ENCODE measurements at regions not wholly inside any gene's neighbourhood (a gene's known extent, or its start where the extent isn't known, plus 50 kb on each side); places are given as distances from the start of the nearest gene placed in this dataset.

DNA sequence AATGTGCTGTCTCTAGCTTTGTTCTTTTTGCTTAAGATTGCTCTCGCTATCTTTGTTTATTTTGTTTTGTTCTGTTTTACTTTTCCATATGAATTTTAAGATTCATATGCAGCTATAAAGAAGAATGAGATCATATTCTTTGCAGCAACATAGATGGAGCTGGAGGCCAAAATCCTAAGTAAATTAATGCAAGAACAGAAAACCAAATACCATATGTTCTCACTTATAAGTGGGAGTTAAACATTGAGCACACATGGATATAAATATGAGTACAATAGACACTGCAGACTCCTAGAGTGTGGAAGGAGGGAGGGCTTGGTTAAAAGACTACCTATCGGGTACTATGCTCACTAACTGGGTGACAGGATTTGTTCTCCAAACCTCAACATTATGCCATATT lies 237.8 kb downstream of the TRAM1L1 start:
- 67 to 69% methylated on average over 2 of the region's 2 CpGs for WGBS, 2 donors
- TF ChIP-seq POLR2A (IDR thresholded peaks at IDR 0.05), result no peak
- TF ChIP-seq, protein P1, sequence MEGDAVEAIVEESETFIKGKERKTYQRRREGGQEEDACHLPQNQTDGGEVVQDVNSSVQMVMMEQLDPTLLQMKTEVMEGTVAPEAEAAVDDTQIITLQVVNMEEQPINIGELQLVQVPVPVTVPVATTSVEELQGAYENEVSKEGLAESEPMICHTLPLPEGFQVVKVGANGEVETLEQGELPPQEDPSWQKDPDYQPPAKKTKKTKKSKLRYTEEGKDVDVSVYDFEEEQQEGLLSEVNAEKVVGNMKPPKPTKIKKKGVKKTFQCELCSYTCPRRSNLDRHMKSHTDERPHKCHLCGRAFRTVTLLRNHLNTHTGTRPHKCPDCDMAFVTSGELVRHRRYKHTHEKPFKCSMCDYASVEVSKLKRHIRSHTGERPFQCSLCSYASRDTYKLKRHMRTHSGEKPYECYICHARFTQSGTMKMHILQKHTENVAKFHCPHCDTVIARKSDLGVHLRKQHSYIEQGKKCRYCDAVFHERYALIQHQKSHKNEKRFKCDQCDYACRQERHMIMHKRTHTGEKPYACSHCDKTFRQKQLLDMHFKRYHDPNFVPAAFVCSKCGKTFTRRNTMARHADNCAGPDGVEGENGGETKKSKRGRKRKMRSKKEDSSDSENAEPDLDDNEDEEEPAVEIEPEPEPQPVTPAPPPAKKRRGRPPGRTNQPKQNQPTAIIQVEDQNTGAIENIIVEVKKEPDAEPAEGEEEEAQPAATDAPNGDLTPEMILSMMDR (IDR thresholded peaks at IDR 0.05), result no peak
- DNase-seq (no peak), ATAC-seq (no peak)
- no peaks in the 10 kb centered on the region for H3K36me3 ChIP-seq (replicated peaks in 1 of 2; ENCODE audit: insufficient read depth in 1 of 2, low read depth in 2 of 2)
- H3K9me3 ChIP-seq, result no peaks in the 10 kb centered on the region
- no peak overlapping the region for H3K4me3 ChIP-seq
- H3K4me1 ChIP-seq, result no peaks in the 10 kb centered on the region
- H3K27me3 ChIP-seq, result no peaks in the 10 kb centered on the region
- H3K27ac ChIP-seq, result no peak overlapping the region
- intact Hi-C loops (cut with DNase I), result no loop called here

DNA sequence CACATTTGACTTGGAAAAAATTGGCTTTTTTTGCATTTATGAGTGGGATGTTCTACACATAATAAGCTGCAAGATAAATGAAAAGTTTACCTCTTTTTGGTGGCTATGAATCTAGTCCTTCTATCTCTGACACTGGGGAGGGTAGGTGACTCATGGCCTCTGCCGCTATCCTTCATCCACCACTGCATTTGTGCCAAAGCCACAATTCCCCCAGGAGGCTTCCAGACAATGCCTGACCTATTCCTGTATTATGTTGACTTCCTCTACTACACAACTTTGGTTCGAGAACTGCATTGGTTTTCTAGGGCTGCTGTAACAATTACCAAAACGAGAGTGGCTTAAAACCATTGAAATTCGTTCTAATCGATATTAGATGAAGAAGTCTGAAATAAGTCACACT lies 245.6 kb downstream of the TRAM1L1 start:
- Histone ChIP-seq H3K27ac (no peak overlapping the region), H3K4me3 (no peak overlapping the region), H3K9me3 (no peaks in the 10 kb centered on the region), H3K4me1 (no peaks in the 10 kb centered on the region), H3K27me3 (no peaks in the 10 kb centered on the region), H3K36me3 (replicated peaks in 1 of 2; ENCODE audit: insufficient read depth in 1 of 2, low read depth in 2 of 2) (no peaks in the 10 kb centered on the region)
- no peak for DNase-seq
- 51 to 69% methylated on average over 5 of the region's 5 CpGs for WGBS, 2 donors
- ATAC-seq, result no peak
- TF ChIP-seq, protein P1 (IDR thresholded peaks at IDR 0.05), result no peak
- no peak for TF ChIP-seq POLR2A (IDR thresholded peaks at IDR 0.05)
- intact Hi-C loops (cut with DNase I), result no loop called here

DNA sequence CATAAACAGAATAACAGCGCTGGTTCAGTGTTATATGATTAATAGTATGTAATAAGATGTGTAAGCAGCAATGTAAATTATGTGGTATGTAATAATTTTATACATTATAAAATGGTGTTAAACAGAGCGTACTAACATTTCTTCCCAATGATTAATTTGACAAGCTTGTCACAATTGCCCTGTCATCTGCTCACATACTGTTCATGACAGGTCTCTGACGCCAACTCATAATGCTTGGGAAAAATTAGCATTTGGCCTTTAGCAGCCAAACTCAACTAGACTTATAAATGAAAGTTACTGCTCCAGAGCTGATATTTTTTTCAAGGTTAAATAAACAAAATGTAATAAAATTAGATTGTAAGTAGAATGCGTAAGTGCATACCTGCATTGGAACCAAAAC lies 246.8 kb downstream of the TRAM1L1 start:
- ATAC-seq, result no peak
- no peak for DNase-seq
- intact Hi-C loops (cut with DNase I), result no loop called here
- Histone ChIP-seq H3K36me3 (replicated peaks in 1 of 2; ENCODE audit: insufficient read depth in 1 of 2, low read depth in 2 of 2) (no peaks in the 10 kb centered on the region), H3K27ac (no peak overlapping the region), H3K27me3 (no peaks in the 10 kb centered on the region), H3K4me1 (no peaks in the 10 kb centered on the region), H3K4me3 (no peak overlapping the region), H3K9me3 (no peaks in the 10 kb centered on the region)
- TF ChIP-seq POLR2A (IDR thresholded peaks at IDR 0.05), result no peak
- TF ChIP-seq, protein P1 (IDR thresholded peaks at IDR 0.05), result no peak
- WGBS, 2 donors, result 47 to 51% methylated on average over 4 of the region's 4 CpGs

DNA sequence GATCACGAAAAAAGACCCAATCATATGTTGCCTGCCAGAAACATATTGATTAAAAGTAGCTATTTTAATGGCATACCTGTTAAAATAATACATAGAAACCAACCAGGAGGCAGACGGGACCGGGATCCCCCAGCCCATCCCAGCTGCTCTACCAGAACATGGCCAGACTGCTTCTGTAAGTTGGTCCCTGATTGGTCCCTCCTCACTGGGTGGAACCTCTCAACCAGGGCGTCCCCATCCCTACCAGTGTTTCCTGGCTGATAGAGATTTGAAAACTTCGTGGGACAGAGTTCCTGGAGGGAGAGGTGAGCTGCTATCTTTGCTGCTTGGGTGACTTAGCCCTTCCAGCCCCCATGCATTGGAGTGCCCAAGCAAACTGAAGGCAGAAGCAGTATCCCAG lies 256.2 kb downstream of the TRAM1L1 start:
- H3K4me1 ChIP-seq, result no peaks in the 10 kb centered on the region
- H3K27me3 ChIP-seq, result no peaks in the 10 kb centered on the region
- intact Hi-C loops (cut with DNase I), result no loop called here
- H3K36me3 ChIP-seq (replicated peaks in 1 of 2; ENCODE audit: insufficient read depth in 1 of 2, low read depth in 2 of 2), result no peaks in the 10 kb centered on the region
- ATAC-seq (no peak), DNase-seq (no peak)
- H3K4me3 ChIP-seq, result no peak overlapping the region
- 51 to 63% methylated on average over 5 of the region's 5 CpGs for WGBS, 2 donors
- TF ChIP-seq POLR2A (IDR thresholded peaks at IDR 0.05), result no peak
- TF ChIP-seq, protein P1 (IDR thresholded peaks at IDR 0.05), result no peak
- H3K27ac ChIP-seq, result no peak overlapping the region
- no peaks in the 10 kb centered on the region for H3K9me3 ChIP-seq

DNA sequence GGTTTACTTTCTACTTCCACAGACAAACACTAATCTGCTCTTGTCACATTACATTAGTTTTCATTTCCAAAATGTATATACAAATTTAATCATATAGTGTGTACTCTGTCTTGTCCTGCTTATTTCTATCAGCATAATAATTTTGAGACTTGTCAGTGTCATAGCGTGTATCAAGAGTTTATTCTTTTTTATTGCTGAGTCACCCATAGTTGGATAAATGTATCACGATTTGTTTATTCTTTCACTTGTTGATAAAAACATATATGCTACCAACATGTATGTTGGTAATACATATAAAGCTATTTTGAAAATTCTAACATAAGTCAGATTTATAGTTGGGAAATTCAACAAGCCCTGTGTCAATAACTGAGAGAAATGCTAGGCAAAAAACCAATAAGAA lies 261.2 kb downstream of the TRAM1L1 start:
- DNase-seq (no peak), ATAC-seq (no peak)
- Histone ChIP-seq H3K27ac (no peak overlapping the region), H3K4me3 (no peak overlapping the region), H3K9me3 (no peaks in the 10 kb centered on the region), H3K36me3 (replicated peaks in 1 of 2; ENCODE audit: insufficient read depth in 1 of 2, low read depth in 2 of 2) (no peaks in the 10 kb centered on the region), H3K4me1 (no peaks in the 10 kb centered on the region), H3K27me3 (no peaks in the 10 kb centered on the region)
- TF ChIP-seq POLR2A (IDR thresholded peaks at IDR 0.05), result no peak
- TF ChIP-seq, protein P1 (IDR thresholded peaks at IDR 0.05), result no peak
- intact Hi-C loops (cut with DNase I), result no loop called here
- WGBS, 2 donors, result 71 to 76% methylated on average over 2 of the region's 2 CpGs
